GM19455 (cell line): ENCODE measurements at regions not wholly inside any gene's neighbourhood (a gene's known extent, or its start where the extent isn't known, plus 50 kb on each side); places are given as distances from the start of the nearest gene placed in this dataset.

ENCODE experiments used
- ATAC-seq: cut with Tn5 transposase; IDR thresholded peaks from one replicate; pipeline ENCODE4 v1.9.1; 2021; ENCODE audit not compliant: unreplicated experiment

- ATAC-seq: no peak
Measured at GRCh38 chr12:92003701-92004100, 141.9 kb downstream of the BTG1 start.

- ATAC-seq: no peak
Measured at GRCh38 chr12:92002673-92003382, 142.8 kb downstream of the BTG1 start.

GRCh38 chr12:92002195-92002649 is 143.4 kb downstream of the BTG1 start:
- ATAC-seq: no peak

GRCh38 chr12:92000597-92000996 is 145.0 kb downstream of the BTG1 start:
- no peak for ATAC-seq

- ATAC-seq: no peak
Measured at GRCh38 chr12:91999823-92000222, 145.8 kb downstream of the BTG1 start.

GRCh38 chr12:91998316-91998715 is 147.3 kb downstream of the BTG1 start:
- no peak for ATAC-seq

GRCh38 chr12:91994208-91994797 is 151.3 kb downstream of the BTG1 start:
- ATAC-seq: no peak

GRCh38 chr12:91993287-91994017 is 152.2 kb downstream of the BTG1 start:
- no peak for ATAC-seq

- no peak for ATAC-seq
Measured at GRCh38 chr12:91991399-91992187, 154.1 kb downstream of the BTG1 start.

GRCh38 chr12:91990525-91990924 is 155.1 kb downstream of the BTG1 start:
- no peak for ATAC-seq

- ATAC-seq: no peak
Measured at GRCh38 chr12:91989143-91989542, 156.5 kb downstream of the BTG1 start.

GRCh38 chr12:91988086-91988923 is 157.3 kb downstream of the BTG1 start:
- ATAC-seq: no peak

- ATAC-seq: no peak
Measured at GRCh38 chr12:91986084-91986483, 159.6 kb downstream of the BTG1 start.

- no peak for ATAC-seq
Measured at GRCh38 chr12:91985002-91985787, 160.5 kb downstream of the BTG1 start.

GRCh38 chr12:91984556-91984955 is 161.1 kb downstream of the BTG1 start:
- no peak for ATAC-seq

GRCh38 chr12:91983935-91984334 is 161.7 kb downstream of the BTG1 start:
- ATAC-seq: no peak

- no peak for ATAC-seq
Measured at GRCh38 chr12:91982946-91983345, 162.7 kb downstream of the BTG1 start.

GRCh38 chr12:91980389-91980821 is 165.2 kb downstream of the BTG1 start:
- no peak for ATAC-seq

- no peak for ATAC-seq
Measured at GRCh38 chr12:91978143-91978542, 167.5 kb downstream of the BTG1 start.

GRCh38 chr12:91975891-91976290 is 169.8 kb downstream of the BTG1 start:
- ATAC-seq: no peak
